ENCODE measurements at regions not wholly inside any gene's neighbourhood (a gene's known extent, or its start where the extent isn't known, plus 50 kb on each side); places are given as distances from the start of the nearest gene placed in this dataset.
A peak's percentile ranks its signal among the peaks of the same experiment; 100 is the strongest.

DNA sequence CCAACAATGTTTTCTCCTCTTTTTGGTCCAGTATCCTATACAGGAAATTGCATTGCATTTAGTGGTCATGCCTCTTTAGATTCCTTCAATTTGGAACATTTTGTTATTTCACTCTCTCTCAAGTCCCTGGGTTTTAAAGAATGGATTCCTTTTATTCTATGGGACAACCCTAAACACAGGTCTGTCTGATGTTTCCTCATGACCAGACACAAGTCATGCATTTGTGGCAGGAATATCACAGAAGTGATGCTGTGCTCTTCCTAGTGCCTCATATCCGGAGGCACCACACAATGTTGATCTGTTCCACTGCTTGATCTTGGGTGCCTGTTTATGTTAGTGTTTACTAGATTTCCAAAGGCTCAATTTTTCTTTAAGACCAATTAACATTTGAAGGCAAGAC lies 69.7 kb upstream of the H2AZ1 start:
- Histone ChIP-seq H3K27me3 (ENCODE audit: control insufficient read depth, insufficient read depth, low read length) (peaks cover 4% of the 10 kb centered on the region), H3K36me3 (ENCODE audit: control insufficient read depth, insufficient read depth, low read length) (no peaks in the 10 kb centered on the region), H3K4me3 (ENCODE audit: low read depth, low read length) (no peak overlapping the region)
- POLR2A ChIA-PET, result no interaction called here
- CTCF ChIA-PET, result interaction anchor here (0.7 kb wide), 1 partner anchor 22 kb away, joined by 3 read pairs; no protein-coding TSS in a partner anchor
- TF ChIP-seq, protein P1, sequence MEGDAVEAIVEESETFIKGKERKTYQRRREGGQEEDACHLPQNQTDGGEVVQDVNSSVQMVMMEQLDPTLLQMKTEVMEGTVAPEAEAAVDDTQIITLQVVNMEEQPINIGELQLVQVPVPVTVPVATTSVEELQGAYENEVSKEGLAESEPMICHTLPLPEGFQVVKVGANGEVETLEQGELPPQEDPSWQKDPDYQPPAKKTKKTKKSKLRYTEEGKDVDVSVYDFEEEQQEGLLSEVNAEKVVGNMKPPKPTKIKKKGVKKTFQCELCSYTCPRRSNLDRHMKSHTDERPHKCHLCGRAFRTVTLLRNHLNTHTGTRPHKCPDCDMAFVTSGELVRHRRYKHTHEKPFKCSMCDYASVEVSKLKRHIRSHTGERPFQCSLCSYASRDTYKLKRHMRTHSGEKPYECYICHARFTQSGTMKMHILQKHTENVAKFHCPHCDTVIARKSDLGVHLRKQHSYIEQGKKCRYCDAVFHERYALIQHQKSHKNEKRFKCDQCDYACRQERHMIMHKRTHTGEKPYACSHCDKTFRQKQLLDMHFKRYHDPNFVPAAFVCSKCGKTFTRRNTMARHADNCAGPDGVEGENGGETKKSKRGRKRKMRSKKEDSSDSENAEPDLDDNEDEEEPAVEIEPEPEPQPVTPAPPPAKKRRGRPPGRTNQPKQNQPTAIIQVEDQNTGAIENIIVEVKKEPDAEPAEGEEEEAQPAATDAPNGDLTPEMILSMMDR (IDR thresholded peaks at IDR 0.05; ENCODE audit: insufficient read depth, low read depth, low read length), result no peak
- no peak for DNase-seq (ENCODE audit: low read depth)

DNA sequence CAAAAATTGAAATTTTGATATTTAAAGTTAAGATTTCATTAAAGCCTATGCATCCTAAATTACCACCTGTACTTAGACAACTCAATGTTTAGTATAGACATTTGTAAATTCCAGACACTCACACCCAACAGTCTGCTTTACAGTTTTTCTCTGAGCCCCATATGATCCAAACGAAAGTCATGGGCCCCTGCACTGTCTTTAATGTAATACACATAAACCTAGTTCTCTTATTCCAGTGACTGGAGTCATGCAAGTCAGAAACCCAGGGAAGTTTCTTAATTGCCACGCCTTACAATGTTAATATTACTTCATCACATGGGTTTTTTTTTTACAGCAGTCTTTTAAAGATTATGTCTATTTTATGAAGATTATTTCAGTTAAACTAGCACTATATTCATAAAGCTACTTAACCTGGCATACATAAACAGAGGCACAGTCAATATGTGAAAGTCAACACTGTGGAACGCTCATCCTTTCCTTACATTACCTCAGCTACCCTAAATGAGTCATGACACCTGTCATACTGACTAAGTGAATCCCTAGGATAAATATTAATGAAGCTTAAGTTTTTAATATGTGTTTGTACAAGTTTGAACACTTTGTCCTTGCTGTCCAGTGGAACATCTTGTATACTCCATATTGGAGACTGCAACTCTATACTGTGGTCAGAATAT lies 67.7 kb upstream of the H2AZ1 start:
- no peak overlapping the region for H3K4me3 ChIP-seq (ENCODE audit: low read depth, low read length)
- CTCF ChIA-PET, result interaction anchor here (0.6 kb wide), 1 partner anchor 9 kb away, joined by 3 read pairs; no protein-coding TSS in a partner anchor
- H3K27me3 ChIP-seq (ENCODE audit: control insufficient read depth, insufficient read depth, low read length), result peaks cover 2% of the 10 kb centered on the region; the same call in 1 of the 2 replicates
- TF ChIP-seq, protein P1 (IDR thresholded peaks at IDR 0.05; ENCODE audit: insufficient read depth, low read depth, low read length), result no peak
- no peak for DNase-seq (ENCODE audit: low read depth)
- POLR2A ChIA-PET, result no interaction called here
- no peaks in the 10 kb centered on the region for H3K36me3 ChIP-seq (ENCODE audit: control insufficient read depth, insufficient read depth, low read length)

DNA sequence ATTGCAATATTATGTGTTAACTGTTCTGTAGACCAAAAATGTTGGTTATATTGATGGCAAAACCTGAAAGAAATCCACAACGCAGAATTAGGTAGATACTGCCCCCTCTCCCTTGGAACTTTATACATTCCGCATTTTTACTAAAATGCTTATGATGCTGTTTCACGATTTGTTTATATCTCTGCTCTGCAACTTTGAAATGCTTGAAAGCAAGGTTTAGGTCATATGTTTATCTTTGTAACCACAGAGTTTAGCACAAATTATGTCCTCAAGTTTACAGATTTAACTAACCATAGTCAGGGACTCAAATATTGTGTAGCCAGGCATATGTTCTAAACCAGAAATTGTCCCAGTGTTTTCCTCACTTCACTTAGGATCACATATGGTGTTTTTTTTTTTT lies 66.1 kb upstream of the H2AZ1 start:
- ChIA-PET POLR2A (interaction anchor here (0.6 kb wide), 1 partner anchor 31 kb away, joined by 10 read pairs; no protein-coding TSS in a partner anchor), CTCF (interaction anchor here (1.0 kb wide), 1 partner anchor 18 kb away, joined by 3 read pairs; no protein-coding TSS in a partner anchor)
- TF ChIP-seq, protein P1 (IDR thresholded peaks at IDR 0.05; ENCODE audit: insufficient read depth, low read depth, low read length), result no peak
- DNase-seq (ENCODE audit: low read depth), result peak; percentile 48
- H3K27me3 ChIP-seq (ENCODE audit: control insufficient read depth, insufficient read depth, low read length), result no peaks in the 10 kb centered on the region
- no peak overlapping the region for H3K4me3 ChIP-seq (ENCODE audit: low read depth, low read length)
- no peaks in the 10 kb centered on the region for H3K36me3 ChIP-seq (ENCODE audit: control insufficient read depth, insufficient read depth, low read length)

DNA sequence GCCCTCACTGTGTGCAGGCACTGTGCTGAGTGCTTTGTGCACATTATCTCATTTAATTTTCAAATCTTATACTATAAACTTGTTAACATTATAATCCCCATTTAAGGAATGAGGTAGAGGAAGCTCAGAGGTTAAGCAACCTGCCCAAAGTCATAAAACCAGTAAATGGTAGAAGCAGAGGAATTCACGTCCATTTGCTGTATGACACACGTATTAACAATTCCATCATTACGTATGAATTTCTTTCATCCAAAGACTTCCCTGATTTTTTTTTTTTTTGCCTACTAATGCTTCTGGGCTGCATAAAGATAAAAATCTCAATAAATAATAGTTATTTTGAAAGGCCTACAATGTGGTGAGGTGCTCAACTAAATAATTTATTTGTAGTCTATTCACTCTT lies 64.5 kb upstream of the H2AZ1 start:
- TF ChIP-seq, protein P1 (IDR thresholded peaks at IDR 0.05; ENCODE audit: insufficient read depth, low read depth, low read length), result no peak
- DNase-seq (ENCODE audit: low read depth), result peak; percentile 16
- Histone ChIP-seq H3K36me3 (ENCODE audit: control insufficient read depth, insufficient read depth, low read length) (no peaks in the 10 kb centered on the region), H3K27me3 (ENCODE audit: control insufficient read depth, insufficient read depth, low read length) (no peaks in the 10 kb centered on the region), H3K4me3 (ENCODE audit: low read depth, low read length) (no peak overlapping the region)
- ChIA-PET POLR2A (no interaction called here), CTCF (no interaction called here)

DNA sequence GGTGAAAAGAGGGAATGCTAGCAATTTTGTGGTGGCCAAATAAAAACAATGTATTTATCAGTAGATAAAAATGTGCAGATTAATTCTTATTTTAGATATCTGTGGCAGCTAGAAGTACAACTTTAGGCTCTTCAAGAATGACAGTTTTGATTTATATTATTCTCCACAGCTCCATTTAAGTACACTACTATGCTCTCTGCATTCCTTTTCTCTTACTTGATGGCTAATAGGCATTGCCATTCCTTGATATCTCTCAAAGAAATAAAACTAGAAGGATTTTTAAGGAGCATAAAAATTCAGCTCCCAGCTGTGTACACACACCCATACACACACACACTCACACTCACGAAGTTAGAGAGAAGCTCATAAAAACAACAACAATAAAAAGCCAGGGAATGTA lies 59.4 kb upstream of the H2AZ1 start:
- CTCF ChIA-PET, result interaction anchor here (0.9 kb wide), 1 partner anchor 8 kb away, joined by 3 read pairs; no protein-coding TSS in a partner anchor

More for the DNA sequence above, 59.4 kb upstream of the H2AZ1 start:
- peak; percentile 22 for DNase-seq (ENCODE audit: low read depth)
- Histone ChIP-seq H3K36me3 (ENCODE audit: control insufficient read depth, insufficient read depth, low read length) (no peaks in the 10 kb centered on the region), H3K27me3 (ENCODE audit: control insufficient read depth, insufficient read depth, low read length) (no peaks in the 10 kb centered on the region), H3K4me3 (ENCODE audit: low read depth, low read length) (no peak overlapping the region)
- POLR2A ChIA-PET, result no interaction called here
- TF ChIP-seq, protein P1 (IDR thresholded peaks at IDR 0.05; ENCODE audit: insufficient read depth, low read depth, low read length), result no peak

All from BJ (cell line).